Vagina (tissue), 2 donors: ENCODE measurements at regions not wholly inside any gene's neighbourhood (a gene's known extent, or its start where the extent isn't known, plus 50 kb on each side); places are given as distances from the start of the nearest gene placed in this dataset.

Source experiments
- DNase-seq, 2 donors: peaks; one replicate each; pipeline ENCODE4 v3.0.0-alpha.2; 2017; ENCODE audit errors: extremely low spot score in 2 of 2
- H3K27ac ChIP-seq: fragments of 200-600 bp; sonication (generic); one replicate; pipeline ENCODE4 v1.5.1; 2019
- H3K27me3 ChIP-seq: fragments of 200-600 bp; sonication (generic); one replicate; pipeline ENCODE4 v1.5.1; 2019
- H3K36me3 ChIP-seq, 2 donors: fragments of 200-600 bp; sonication (generic); one replicate each; pipeline ENCODE4 v1.5.1; 2017 to 2019
- H3K4me1 ChIP-seq: fragments of 200-600 bp; sonication (generic); one replicate; pipeline ENCODE4 v1.5.1; 2019
- H3K4me3 ChIP-seq, 2 donors: fragments of 200-600 bp; sonication (generic); 1 replicate in 1 of 2; 2 replicates in 1 of 2; pipeline ENCODE4 v1.5.1; 2016 to 2019
- H3K9me3 ChIP-seq: fragments of 200-600 bp; sonication (generic); one replicate; pipeline ENCODE4 v1.5.1; 2019
- POLR2A ChIP-seq, 2 donors: fragments of 450-650 bp; IDR thresholded peaks; one replicate each; pipeline ENCODE4 v1.6.1; 2017; ENCODE audit warnings: antibody characterized with exemption in 2 of 2, mild to moderate bottlenecking in 2 of 2, moderate library complexity in 2 of 2
- POLR2AphosphoS5 ChIP-seq, 2 donors: sonication (generic); formaldehyde crosslinking; IDR thresholded peaks; one replicate each; pipeline ENCODE4 v1.9.0; 2017; ENCODE audit warnings: antibody characterized with exemption in 2 of 2, mild to moderate bottlenecking in 2 of 2, low read depth in 1 of 2; ENCODE audit not compliant: insufficient read depth in 1 of 2
- intact Hi-C: fragments of 100-400 bp; cut with DNase I; formaldehyde crosslinking; loops from one replicate; pipeline ENCODE4 v1.15.1; 2023
- TF ChIP-seq, protein P1 (sequence below), 3 experiments: fragments of 450-650 bp in 2 of 3; fragments of 200-600 bp in 1 of 3; sonication (generic) in 1 of 3; IDR thresholded peaks; one replicate each; pipeline ENCODE4 v1.5.1; 2017 to 2019; ENCODE audit warnings: antibody characterized with exemption in 3 of 3, mild to moderate bottlenecking in 2 of 3, moderate library complexity in 2 of 3

- DNase-seq: no peak
- Histone ChIP-seq H3K4me1 (no peaks in the 10 kb centered on the region), H3K27me3 (no peaks in the 10 kb centered on the region), H3K9me3 (no peaks in the 10 kb centered on the region), H3K36me3 (no peaks in the 10 kb centered on the region), H3K27ac (no peak overlapping the region), H3K4me3 (no peak overlapping the region)
- intact Hi-C loops: no loop called here
- TF ChIP-seq, protein P1, sequence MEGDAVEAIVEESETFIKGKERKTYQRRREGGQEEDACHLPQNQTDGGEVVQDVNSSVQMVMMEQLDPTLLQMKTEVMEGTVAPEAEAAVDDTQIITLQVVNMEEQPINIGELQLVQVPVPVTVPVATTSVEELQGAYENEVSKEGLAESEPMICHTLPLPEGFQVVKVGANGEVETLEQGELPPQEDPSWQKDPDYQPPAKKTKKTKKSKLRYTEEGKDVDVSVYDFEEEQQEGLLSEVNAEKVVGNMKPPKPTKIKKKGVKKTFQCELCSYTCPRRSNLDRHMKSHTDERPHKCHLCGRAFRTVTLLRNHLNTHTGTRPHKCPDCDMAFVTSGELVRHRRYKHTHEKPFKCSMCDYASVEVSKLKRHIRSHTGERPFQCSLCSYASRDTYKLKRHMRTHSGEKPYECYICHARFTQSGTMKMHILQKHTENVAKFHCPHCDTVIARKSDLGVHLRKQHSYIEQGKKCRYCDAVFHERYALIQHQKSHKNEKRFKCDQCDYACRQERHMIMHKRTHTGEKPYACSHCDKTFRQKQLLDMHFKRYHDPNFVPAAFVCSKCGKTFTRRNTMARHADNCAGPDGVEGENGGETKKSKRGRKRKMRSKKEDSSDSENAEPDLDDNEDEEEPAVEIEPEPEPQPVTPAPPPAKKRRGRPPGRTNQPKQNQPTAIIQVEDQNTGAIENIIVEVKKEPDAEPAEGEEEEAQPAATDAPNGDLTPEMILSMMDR (IDR thresholded peaks at IDR 0.05): no peak
- TF ChIP-seq POLR2A (IDR thresholded peaks at IDR 0.05) (no peak), POLR2AphosphoS5 (IDR thresholded peaks at IDR 0.05; ENCODE audit: insufficient read depth in 1 of 2, low read depth in 1 of 2) (no peak)
Measured at GRCh38 chr14:97058074-97058467, 260.9 kb downstream of the VRK1 start.

DNA sequence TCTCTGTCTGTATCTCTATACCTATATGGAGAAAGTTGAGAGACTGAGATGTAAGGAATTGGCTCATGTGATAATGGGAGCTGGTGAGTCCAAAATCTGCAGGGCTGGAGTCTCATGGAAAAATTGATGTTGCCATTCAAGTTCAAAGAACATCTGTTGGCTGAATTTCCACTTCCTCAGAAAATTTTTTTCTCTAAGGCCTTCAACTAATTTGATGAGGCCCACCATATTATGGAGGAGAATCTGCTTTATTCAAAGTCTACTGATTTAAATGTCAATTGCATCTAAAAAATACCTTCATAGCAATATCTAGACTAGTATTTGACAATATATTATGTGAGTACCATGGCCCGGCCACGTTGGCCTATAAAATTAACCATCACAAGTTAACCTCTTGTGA lies 261.4 kb downstream of the VRK1 start:
- H3K27ac ChIP-seq: no peak overlapping the region
- no peaks in the 10 kb centered on the region for H3K27me3 ChIP-seq
- DNase-seq: no peak
- no peak overlapping the region for H3K4me3 ChIP-seq
- no peak for TF ChIP-seq POLR2AphosphoS5 (IDR thresholded peaks at IDR 0.05; ENCODE audit: insufficient read depth in 1 of 2, low read depth in 1 of 2)
- TF ChIP-seq POLR2A (IDR thresholded peaks at IDR 0.05): no peak
- TF ChIP-seq, protein P1 (IDR thresholded peaks at IDR 0.05): no peak
- no peaks in the 10 kb centered on the region for H3K4me1 ChIP-seq
- H3K36me3 ChIP-seq: no peaks in the 10 kb centered on the region
- intact Hi-C loops: no loop called here
- H3K9me3 ChIP-seq: no peaks in the 10 kb centered on the region

- Histone ChIP-seq H3K4me1 (no peaks in the 10 kb centered on the region), H3K4me3 (no peak overlapping the region), H3K9me3 (no peaks in the 10 kb centered on the region), H3K36me3 (no peaks in the 10 kb centered on the region), H3K27ac (no peak overlapping the region), H3K27me3 (no peaks in the 10 kb centered on the region)
- TF ChIP-seq POLR2A (IDR thresholded peaks at IDR 0.05) (no peak), POLR2AphosphoS5 (IDR thresholded peaks at IDR 0.05; ENCODE audit: insufficient read depth in 1 of 2, low read depth in 1 of 2) (no peak)
- TF ChIP-seq, protein P1 (IDR thresholded peaks at IDR 0.05): no peak
- DNase-seq: no peak
- intact Hi-C loops: no loop called here
Measured at GRCh38 chr14:97061198-97061597, 264.0 kb downstream of the VRK1 start.

DNA sequence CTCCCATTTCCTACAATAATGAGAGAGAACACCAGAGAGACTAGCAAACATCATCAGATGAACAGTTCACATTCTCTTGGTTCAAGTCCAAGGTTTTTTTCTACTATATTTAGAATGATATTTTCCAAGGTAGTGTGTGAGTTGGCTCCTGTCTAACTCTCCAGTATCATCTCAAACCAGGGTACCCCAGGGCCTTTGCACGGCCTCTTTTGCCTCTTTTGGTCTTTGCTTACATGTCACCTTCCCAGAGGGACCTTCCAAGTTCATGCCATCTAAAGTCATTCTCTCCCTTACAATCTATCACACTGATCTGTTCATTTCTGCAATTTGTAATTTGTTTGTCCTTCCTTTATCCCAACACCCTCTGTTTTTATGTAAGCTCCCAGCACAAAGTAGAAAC lies 264.5 kb downstream of the VRK1 start:
- no peaks in the 10 kb centered on the region for H3K9me3 ChIP-seq
- DNase-seq: no peak
- no peak overlapping the region for H3K27ac ChIP-seq
- no peaks in the 10 kb centered on the region for H3K4me1 ChIP-seq
- TF ChIP-seq, protein P1 (IDR thresholded peaks at IDR 0.05): no peak
- TF ChIP-seq POLR2A (IDR thresholded peaks at IDR 0.05): no peak
- no peak for TF ChIP-seq POLR2AphosphoS5 (IDR thresholded peaks at IDR 0.05; ENCODE audit: insufficient read depth in 1 of 2, low read depth in 1 of 2)
- H3K27me3 ChIP-seq: no peaks in the 10 kb centered on the region
- intact Hi-C loops: no loop called here
- no peak overlapping the region for H3K4me3 ChIP-seq
- no peaks in the 10 kb centered on the region for H3K36me3 ChIP-seq

- no peaks in the 10 kb centered on the region for H3K9me3 ChIP-seq
- H3K36me3 ChIP-seq: no peaks in the 10 kb centered on the region
- no peak for TF ChIP-seq POLR2AphosphoS5 (IDR thresholded peaks at IDR 0.05; ENCODE audit: insufficient read depth in 1 of 2, low read depth in 1 of 2)
- no peak for DNase-seq
- no peak overlapping the region for H3K4me3 ChIP-seq
- intact Hi-C loops: no loop called here
- H3K4me1 ChIP-seq: no peaks in the 10 kb centered on the region
- no peak overlapping the region for H3K27ac ChIP-seq
- H3K27me3 ChIP-seq: no peaks in the 10 kb centered on the region
Measured at GRCh38 chr14:97065305-97066067, 268.3 kb downstream of the VRK1 start.
